Endodermal cell (in vitro differentiated cells): ENCODE measurements at regions not wholly inside any gene's neighbourhood (a gene's known extent, or its start where the extent isn't known, plus 50 kb on each side); places are given as distances from the start of the nearest gene placed in this dataset.

ENCODE experiments used
- DNase-seq: peaks from one replicate; pipeline ENCODE4 v3.0.0-alpha.2; 2017
- H3K27ac ChIP-seq: 2 replicates; pipeline ENCODE4 v1.5.1; 2013; ENCODE audit warnings: mild to moderate bottlenecking, low read depth, low read length, moderate library complexity
- H3K27me3 ChIP-seq: 2 replicates; pipeline ENCODE4 v1.6.1; 2013; ENCODE audit warnings: mild to moderate bottlenecking, low read length, moderate library complexity; ENCODE audit not compliant: insufficient read depth, control insufficient read depth, poor library complexity, severe bottlenecking
- H3K36me3 ChIP-seq: 2 replicates; pipeline ENCODE4 v1.7.0; 2013; ENCODE audit warnings: mild to moderate bottlenecking, low read length, moderate library complexity; ENCODE audit not compliant: control insufficient read depth, insufficient read depth
- H3K4me1 ChIP-seq: one replicate; pipeline ENCODE4 v1.7.0; 2013; ENCODE audit warnings: low read length; ENCODE audit not compliant: control insufficient read depth, insufficient read depth
- H3K4me3 ChIP-seq: 2 replicates; pipeline ENCODE4 v1.5.1; 2013; ENCODE audit warnings: mild to moderate bottlenecking, low read length, moderate library complexity
- H3K9ac ChIP-seq: 2 replicates; pipeline ENCODE4 v1.6.1; 2013; ENCODE audit warnings: mild to moderate bottlenecking, low read length, moderate library complexity; ENCODE audit not compliant: poor library complexity, severe bottlenecking; ENCODE audit errors: extremely low read depth
- H3K9me3 ChIP-seq: 2 replicates; pipeline ENCODE4 v1.6.1; 2013; ENCODE audit warnings: mild to moderate bottlenecking, low read length, moderate library complexity; ENCODE audit not compliant: control insufficient read depth
- H3K27ac Mint-ChIP-seq: 2 replicates; pipeline ENCODE4 v1.8.0; 2020; ENCODE audit warnings: mixed read lengths
- H3K27me3 Mint-ChIP-seq: 2 replicates; pipeline ENCODE4 v1.8.0; 2021; ENCODE audit warnings: mild to moderate bottlenecking, mixed read lengths; ENCODE audit not compliant: insufficient read depth
- H3K36me3 Mint-ChIP-seq: 2 replicates; pipeline ENCODE4 v1.8.0; 2020; ENCODE audit warnings: low read depth, mixed read lengths
- H3K4me1 Mint-ChIP-seq: 2 replicates; pipeline ENCODE4 v1.8.0; 2020; ENCODE audit warnings: mixed read lengths
- H3K4me3 Mint-ChIP-seq: 2 replicates; pipeline ENCODE4 v1.8.0; 2020; ENCODE audit warnings: mild to moderate bottlenecking, moderate library complexity, mixed read lengths
- H3K9me3 Mint-ChIP-seq: 2 replicates; pipeline ENCODE4 v1.8.0; 2020; ENCODE audit warnings: mild to moderate bottlenecking, mixed read lengths
- CTCF ChIP-seq: fragments of 200-600 bp; sonication (generic); conservative IDR thresholded peaks from 2 replicates; pipeline ENCODE4 v1.5.0; 2021; ENCODE audit warnings: antibody characterized with exemption, mild to moderate bottlenecking
- WGBS, 2 experiments: methylation state at CpG; one replicate each; pipeline versions ENCODE4 v1.1.5 to v1.1.7; 2013; ENCODE audit warnings: missing lambda C conversion rate in 2 of 2, mixed read lengths in 1 of 2; ENCODE audit not compliant: insufficient coverage in 1 of 2, insufficient read length in 1 of 2; 5-methylcytosine and 5-hydroxymethylcytosine counted together

- Histone ChIP-seq H3K4me3 (no peak overlapping the region), H3K9ac (no peak overlapping the region), H3K27ac (no peak overlapping the region), H3K4me1 (peaks cover 22% of the 10 kb centered on the region), H3K27me3 (no peaks in the 10 kb centered on the region), H3K36me3 (no peaks in the 10 kb centered on the region), H3K9me3 (no peaks in the 10 kb centered on the region)
- Mint-ChIP-seq H3K9me3 (no peaks in the 10 kb centered on the region), H3K27ac (peak overlapping the region; percentile 13), H3K4me1 (peaks cover 29% of the 10 kb centered on the region), H3K36me3 (no peaks in the 10 kb centered on the region), H3K27me3 (peaks cover 8% of the 10 kb centered on the region), H3K4me3 (no peak overlapping the region)
- TF ChIP-seq CTCF = no peak
- peak; percentile 68 for DNase-seq
- WGBS, 2 experiments = 25 to 54% methylated on average over 3 to 6 of the region's 6 CpGs
These were observed 575.5 kb upstream of the C16orf82 start for GRCh38 chr16:26491101-26491670.

- Mint-ChIP-seq H3K27me3 (peaks cover 8% of the 10 kb centered on the region), H3K36me3 (no peaks in the 10 kb centered on the region), H3K4me1 (peaks cover 29% of the 10 kb centered on the region), H3K9me3 (no peaks in the 10 kb centered on the region), H3K27ac (no peak overlapping the region), H3K4me3 (no peak overlapping the region)
- H3K4me1 ChIP-seq = peaks cover 22% of the 10 kb centered on the region
- no peaks in the 10 kb centered on the region for H3K27me3 ChIP-seq
- no peaks in the 10 kb centered on the region for H3K9me3 ChIP-seq
- no peak for DNase-seq
- H3K36me3 ChIP-seq = no peaks in the 10 kb centered on the region
- no peak overlapping the region for H3K4me3 ChIP-seq
- H3K9ac ChIP-seq = no peak overlapping the region
- 93 to 95% methylated on average over 3 to 6 of the region's 6 CpGs for WGBS, 2 experiments
- H3K27ac ChIP-seq = no peak overlapping the region
- TF ChIP-seq CTCF = no peak
These were observed 574.8 kb upstream of the C16orf82 start for GRCh38 chr16:26491962-26492361.

- H3K4me3 Mint-ChIP-seq = no peak overlapping the region
- peaks cover 29% of the 10 kb centered on the region for H3K4me1 Mint-ChIP-seq
- H3K27ac Mint-ChIP-seq = no peak overlapping the region
- TF ChIP-seq CTCF = no peak
- WGBS, 2 experiments = 67% methylated on average over 1 of the region's 1 CpG; no CpG with 5 or more reads in 1 of the 2 experiments
- H3K27me3 Mint-ChIP-seq = peaks cover 6% of the 10 kb centered on the region
- Histone ChIP-seq H3K27me3 (no peaks in the 10 kb centered on the region), H3K9me3 (no peaks in the 10 kb centered on the region), H3K4me1 (peaks cover 22% of the 10 kb centered on the region), H3K4me3 (no peak overlapping the region), H3K36me3 (no peaks in the 10 kb centered on the region), H3K27ac (no peak overlapping the region), H3K9ac (no peak overlapping the region)
- H3K36me3 Mint-ChIP-seq = no peaks in the 10 kb centered on the region
- DNase-seq = no peak
- H3K9me3 Mint-ChIP-seq = no peaks in the 10 kb centered on the region
These were observed 573.0 kb upstream of the C16orf82 start for GRCh38 chr16:26493751-26494150.
